ENCODE measurements at regions not wholly inside any gene's neighbourhood (a gene's known extent, or its start where the extent isn't known, plus 50 kb on each side); places are given as distances from the start of the nearest gene placed in this dataset.
A peak's percentile ranks its signal among the peaks of the same experiment; 100 is the strongest.

GRCh38 chr13:94968757-94969086, 256.4 kb upstream of the SOX21 start:
- no peaks in the 10 kb centered on the region for H3K36me3 ChIP-seq (ENCODE audit: control insufficient read depth in 2 of 2, insufficient read depth in 1 of 2, low read length in 2 of 2)
- TF ChIP-seq ZNF692 (tag by site-specific recombination; IDR thresholded peaks at IDR 0.05), result no peak
- TF ChIP-seq ZBTB49 (tag by site-specific recombination; IDR thresholded peaks at IDR 0.05; ENCODE audit: low read depth), result no peak
- peak; percentile 57 for TF ChIP-seq PRDM1 (tag by site-specific recombination; IDR thresholded peaks at IDR 0.05)
- TF ChIP-seq GLIS1 (tag by site-specific recombination; IDR thresholded peaks at IDR 0.05), result no peak
- TF ChIP-seq ZNF221 (tag by site-specific recombination; IDR thresholded peaks at IDR 0.05; ENCODE audit: borderline replicate concordance), result no peak
- no peak for TF ChIP-seq SALL2 (tag by site-specific recombination; IDR thresholded peaks at IDR 0.05; ENCODE audit: borderline replicate concordance)
- no peak for TF ChIP-seq ZNF624 (tag by site-specific recombination; IDR thresholded peaks at IDR 0.05)
- TF ChIP-seq PRDM10 (tag by site-specific recombination; IDR thresholded peaks at IDR 0.05), result peak; percentile 42; the same call in 1 of the 2 replicates
- TF ChIP-seq MZF1 (tag by site-specific recombination; IDR thresholded peaks at IDR 0.05; ENCODE audit: borderline replicate concordance), result no peak
- no peak for TF ChIP-seq ZNF580 (tag by site-specific recombination; IDR thresholded peaks at IDR 0.05)
- no peak for TF ChIP-seq ZNF791 (tag by site-specific recombination; IDR thresholded peaks at IDR 0.05)
- 0 out of 2 replicates have a peak, but pooled peaks have one; percentile 6 for TF ChIP-seq IKZF3 (tag by site-specific recombination; IDR thresholded peaks at IDR 0.05)
- TF ChIP-seq ZNF670 (tag by site-specific recombination; IDR thresholded peaks at IDR 0.05; ENCODE audit: low read depth), result no peak
- TF ChIP-seq OVOL3 (tag by site-specific recombination; IDR thresholded peaks at IDR 0.05), result no peak
- no peak for TF ChIP-seq ZNF223 (tag by site-specific recombination; IDR thresholded peaks at IDR 0.05)
- peak; percentile 15; the same call in 1 of the 2 replicates for TF ChIP-seq ZFP37 (tag by site-specific recombination; IDR thresholded peaks at IDR 0.05)
- no peak for TF ChIP-seq ZNF23 (tag by site-specific recombination; IDR thresholded peaks at IDR 0.05; ENCODE audit: borderline replicate concordance)
- TF ChIP-seq ZNF555 (tag by site-specific recombination; conservative IDR thresholded peaks at IDR 0.05), result no peak
- TF ChIP-seq ZBTB21 (tag by site-specific recombination; IDR thresholded peaks at IDR 0.05), result no peak
- TF ChIP-seq ZBTB17 (tag by site-specific recombination; IDR thresholded peaks at IDR 0.05), result peak; percentile 4; the same call in 1 of the 2 replicates
- no peak for TF ChIP-seq ZNF843 (tag by site-specific recombination; IDR thresholded peaks at IDR 0.05)
- no peak for TF ChIP-seq ZNF513 (tag by site-specific recombination; IDR thresholded peaks at IDR 0.05)
- peak overlapping the region; percentile 35 for H3K4me3 ChIP-seq (ENCODE audit: low read depth, low read length)
- H3K9me3 ChIP-seq (ENCODE audit: control insufficient read depth, insufficient read depth, low read depth, low read length), result no peaks in the 10 kb centered on the region
- peak overlapping the region; percentile 58; the same call in 1 of the 2 replicates for H3K27ac ChIP-seq (ENCODE audit: extremely low read depth, low read depth, low read length)
- ChIA-PET POLR2A (no interaction called here), CTCF (interaction anchor here (0.6 to 1.0 kb wide), 2 partner anchors 307 to 351 kb away, joined by 3 to 5 read pairs; no protein-coding TSS in a partner anchor)
- no peaks in the 10 kb centered on the region for H3K4me1 ChIP-seq (ENCODE audit: control insufficient read depth, insufficient read depth, low read length)

Measured in HEK293 (cell line).